H9 (cell line): ENCODE measurements at regions not wholly inside any gene's neighbourhood (a gene's known extent, or its start where the extent isn't known, plus 50 kb on each side); places are given as distances from the start of the nearest gene placed in this dataset.

Experiments
- DNase-seq: peaks from one replicate; pipeline ENCODE4 v3.0.0-alpha.2; 2017
- H2AFZ ChIP-seq: one replicate; pipeline ENCODE4 v1.6.1; 2013; ENCODE audit warnings: mild to moderate bottlenecking, low read length, control low read depth, moderate library complexity
- H2AK5ac ChIP-seq: 2 replicates; pipeline ENCODE4 v1.6.1; 2013; ENCODE audit warnings: low read length, control low read depth, mixed read lengths; ENCODE audit not compliant: insufficient read length
- H2BK120ac ChIP-seq: one replicate; pipeline ENCODE4 v1.6.1; 2013; ENCODE audit warnings: low read depth, mild to moderate bottlenecking, low read length, control low read depth, inconsistent platforms; ENCODE audit not compliant: poor library complexity, severe bottlenecking
- H2BK12ac ChIP-seq: 2 replicates; pipeline ENCODE4 v1.6.1; 2013; ENCODE audit warnings: low read length, control low read depth, mixed read lengths, low read depth; ENCODE audit not compliant: insufficient read length
- H2BK15ac ChIP-seq: 2 replicates; pipeline ENCODE4 v1.6.1; 2013; ENCODE audit warnings: low read depth, low read length, control low read depth
- H2BK20ac ChIP-seq: one replicate; pipeline ENCODE4 v1.6.1; 2013; ENCODE audit warnings: low read depth, mild to moderate bottlenecking, low read length, control low read depth, inconsistent platforms; ENCODE audit not compliant: poor library complexity, severe bottlenecking
- H2BK5ac ChIP-seq: 2 replicates; pipeline ENCODE4 v1.6.1; 2013; ENCODE audit warnings: low read length, control low read depth, mixed read lengths; ENCODE audit not compliant: insufficient read length
- H3K14ac ChIP-seq: 2 replicates; pipeline ENCODE4 v1.6.1; 2013; ENCODE audit warnings: low read length, control low read depth; ENCODE audit not compliant: insufficient read depth
- H3K18ac ChIP-seq: 2 replicates; pipeline ENCODE4 v1.6.1; 2013; ENCODE audit warnings: low read depth, mild to moderate bottlenecking, mixed read lengths, low read length, control low read depth; ENCODE audit not compliant: insufficient read length
- H3K23ac ChIP-seq: 2 replicates; pipeline ENCODE4 v1.6.1; 2013; ENCODE audit warnings: low read length, control low read depth, mixed read lengths, low read depth; ENCODE audit not compliant: insufficient read length
- H3K23me2 ChIP-seq: 2 replicates; pipeline ENCODE4 v1.6.1; 2013; ENCODE audit warnings: low read depth, mild to moderate bottlenecking, mixed read lengths, low read length, control low read depth; ENCODE audit not compliant: insufficient read length, poor library complexity, severe bottlenecking
- H3K27ac ChIP-seq: 2 replicates; pipeline ENCODE4 v1.5.1; 2013; ENCODE audit warnings: low read length, control low read depth, mixed read lengths, low read depth; ENCODE audit not compliant: insufficient read length
- H3K27me3 ChIP-seq: 2 replicates; pipeline ENCODE4 v1.6.1; 2013; ENCODE audit warnings: low read length, control low read depth, inconsistent platforms; ENCODE audit not compliant: insufficient read depth
- H3K4ac ChIP-seq: 2 replicates; pipeline ENCODE4 v1.6.1; 2013; ENCODE audit warnings: low read depth, mild to moderate bottlenecking, control low read depth, inconsistent platforms, low read length, moderate library complexity
- H3K4me1 ChIP-seq: 2 replicates; pipeline ENCODE4 v1.6.1; 2013; ENCODE audit warnings: low read length, control low read depth, inconsistent platforms; ENCODE audit not compliant: insufficient read depth
- H3K4me2 ChIP-seq: 2 replicates; pipeline ENCODE4 v1.6.1; 2013; ENCODE audit warnings: low read length, control low read depth, mixed read lengths; ENCODE audit not compliant: insufficient read length, insufficient read depth
- H3K56ac ChIP-seq: 2 replicates; pipeline ENCODE4 v1.6.1; 2013; ENCODE audit warnings: low read depth, mild to moderate bottlenecking, mixed read lengths, low read length, control low read depth; ENCODE audit not compliant: insufficient read length
- H3K79me1 ChIP-seq: 2 replicates; pipeline ENCODE4 v1.6.1; 2013; ENCODE audit warnings: low read depth, mild to moderate bottlenecking, moderate library complexity, low read length, control low read depth, inconsistent platforms; ENCODE audit not compliant: insufficient read depth, poor library complexity, severe bottlenecking
- H3K79me2 ChIP-seq: 2 replicates; pipeline ENCODE4 v1.6.1; 2013; ENCODE audit warnings: low read length, control low read depth, inconsistent platforms; ENCODE audit not compliant: insufficient read depth
- H3K9ac ChIP-seq: 2 replicates; pipeline ENCODE4 v1.6.1; 2013; ENCODE audit warnings: low read length, control low read depth, mixed read lengths; ENCODE audit not compliant: insufficient read length; ENCODE audit errors: extremely low read depth
- H3K9me3 ChIP-seq: one replicate; pipeline ENCODE4 v1.6.1; 2013; ENCODE audit warnings: low read depth, low read length, inconsistent platforms; ENCODE audit not compliant: control insufficient read depth
- H3T11ph ChIP-seq: one replicate; pipeline ENCODE4 v1.6.1; 2013; ENCODE audit warnings: mild to moderate bottlenecking, low read length, control low read depth, inconsistent platforms
- H4K20me1 ChIP-seq: one replicate; pipeline ENCODE4 v1.6.1; 2013; ENCODE audit not compliant: control insufficient read depth, insufficient read length, insufficient read depth
- H4K5ac ChIP-seq: 2 replicates; pipeline ENCODE4 v1.6.1; 2013; ENCODE audit warnings: low read depth, mild to moderate bottlenecking, mixed read lengths, low read length, control low read depth; ENCODE audit not compliant: insufficient read length
- H4K8ac ChIP-seq: replicated peaks from 2 replicates; pipeline ENCODE4 v1.6.1; 2013; ENCODE audit warnings: low read length, control low read depth, mixed read lengths, low read depth; ENCODE audit not compliant: insufficient read length
- H4K91ac ChIP-seq: 2 replicates; pipeline ENCODE4 v1.6.1; 2013; ENCODE audit warnings: low read depth, mild to moderate bottlenecking, moderate library complexity, mixed read lengths, low read length, control low read depth; ENCODE audit not compliant: insufficient read length
- H3K27ac Mint-ChIP-seq, 3 experiments: 2 replicates in 2 of 3; 3 replicates in 1 of 3; pipeline ENCODE4 v1.8.0; 2020 to 2021; ENCODE audit warnings: mixed read lengths in 3 of 3, mild to moderate bottlenecking in 1 of 3, moderate library complexity in 1 of 3
- H3K27me3 Mint-ChIP-seq: 2 replicates; pipeline ENCODE4 v1.8.0; 2021; ENCODE audit warnings: low read depth, mild to moderate bottlenecking, moderate library complexity, mixed read lengths
- H3K36me3 Mint-ChIP-seq, 3 experiments: 2 replicates in 2 of 3; 3 replicates in 1 of 3; pipeline ENCODE4 v1.8.0; 2020 to 2021; ENCODE audit warnings: low read depth in 3 of 3, mixed read lengths in 3 of 3; ENCODE audit not compliant: insufficient read depth in 1 of 3
- H3K4me1 Mint-ChIP-seq, 2 experiments: 2 replicates each; pipeline ENCODE4 v1.8.0; 2020; ENCODE audit warnings: mixed read lengths in 2 of 2
- H3K4me3 Mint-ChIP-seq, 2 experiments: 2 replicates in 1 of 2; 3 replicates in 1 of 2; pipeline ENCODE4 v1.8.0; 2020 to 2021; ENCODE audit warnings: mild to moderate bottlenecking in 2 of 2, mixed read lengths in 2 of 2, moderate library complexity in 1 of 2
- H3K9me3 Mint-ChIP-seq, 2 experiments: 2 replicates in 1 of 2; 3 replicates in 1 of 2; pipeline ENCODE4 v1.8.0; 2020; ENCODE audit warnings: mild to moderate bottlenecking in 2 of 2, mixed read lengths in 2 of 2, moderate library complexity in 1 of 2
- CTCF ChIP-seq: fragments of 200-600 bp; sonication (generic); conservative IDR thresholded peaks from 3 replicates; pipeline ENCODE4 v1.8.0; 2021; ENCODE audit warnings: antibody characterized with exemption, mild to moderate bottlenecking
- WGBS: extraction: QIAGEN DNeasy Blood & Tissue Kit; methylation state at CpG from one replicate; pipeline ENCODE4 v1.1.7; 2013; ENCODE audit warnings: missing lambda C conversion rate, low lambda C conversion rate, mixed read lengths; ENCODE audit not compliant: insufficient read length; ENCODE audit errors: extremely low coverage; 5-methylcytosine and 5-hydroxymethylcytosine counted together

GRCh38 chr1:101723415-101723814, 273.3 kb downstream of the OLFM3 start:
- Histone ChIP-seq H3K27ac (no peak overlapping the region), H3K9me3 (no peaks in the 10 kb centered on the region), H2BK5ac (no peak overlapping the region), H2AFZ (no peak overlapping the region), H3K14ac (no peak overlapping the region), H2BK15ac (no peak overlapping the region), H3K79me2 (no peaks in the 10 kb centered on the region), H3K4me2 (no peak overlapping the region), H4K20me1 (no peaks in the 10 kb centered on the region), H3K18ac (no peak overlapping the region), H3K23me2 (no peaks in the 10 kb centered on the region), H3K79me1 (no peaks in the 10 kb centered on the region), H3K9ac (no peak overlapping the region), H3K4me1 (no peaks in the 10 kb centered on the region), H4K8ac (no peak overlapping the region), H4K5ac (no peak overlapping the region), H3K4ac (no peak overlapping the region), H3T11ph (no peak overlapping the region), H2BK120ac (no peak overlapping the region), H4K91ac (no peak overlapping the region), H3K27me3 (no peaks in the 10 kb centered on the region), H2BK12ac (no peak overlapping the region), H2AK5ac (no peak overlapping the region), H2BK20ac (no peak overlapping the region), H3K23ac (no peak overlapping the region), H3K56ac (no peak overlapping the region)
- H3K4me3 Mint-ChIP-seq, result no peak overlapping the region
- no peaks in the 10 kb centered on the region for H3K36me3 Mint-ChIP-seq
- TF ChIP-seq CTCF, result no peak
- peaks cover 3% of the 10 kb centered on the region in 2 experiments; a peak in 1 of 4 replicates for H3K4me1 Mint-ChIP-seq
- no peak for DNase-seq
- no peaks in the 10 kb centered on the region for H3K27me3 Mint-ChIP-seq
- no CpG with 5 or more reads among the region's 4 CpGs for WGBS
- no peak overlapping the region for H3K27ac Mint-ChIP-seq
- no peaks in the 10 kb centered on the region for H3K9me3 Mint-ChIP-seq
